HepG2 (cell line): ENCODE measurements at regions not wholly inside any gene's neighbourhood (a gene's known extent, or its start where the extent isn't known, plus 50 kb on each side); places are given as distances from the start of the nearest gene placed in this dataset.
A peak's percentile ranks its signal among the peaks of the same experiment; 100 is the strongest.

ENCODE experiments used
- AKAP8 ChIP-seq: sonication (generic); formaldehyde crosslinking; IDR thresholded peaks from 2 replicates; pipeline ENCODE4 v1.5.1; 2020; ENCODE audit warnings: mild to moderate bottlenecking, missing genetic modification reagents
- ASH2L ChIP-seq: fragments of 300-600, 200-600 bp; sonication (generic); IDR thresholded peaks from 2 replicates; pipeline ENCODE4 v1.7.0; 2017; ENCODE audit warnings: low read depth, mild to moderate bottlenecking, moderate library complexity, mixed read lengths, low read length; ENCODE audit not compliant: insufficient read length
- BCL6 ChIP-seq: IDR thresholded peaks from 2 replicates; pipeline ENCODE4 v1.6.1; 2016; ENCODE audit warnings: missing genetic modification reagents, missing compliant biosample characterization
- CEBPB ChIP-seq: IDR thresholded peaks from 2 replicates; pipeline ENCODE4 v1.6.1; 2011; ENCODE audit warnings: low read depth, low read length, improper control_type of control experiment, borderline replicate concordance
- FOXP1 ChIP-seq, 2 experiments: fragments of 450-650 bp in 1 of 2; IDR thresholded peaks; 2 replicates each; pipeline ENCODE4 v1.6.1; 2017 to 2018; ENCODE audit warnings: antibody characterized with exemption in 1 of 2
- HDAC1 ChIP-seq: sonication (generic); formaldehyde crosslinking; IDR thresholded peaks from 2 replicates; pipeline ENCODE4 v1.5.1; 2020; ENCODE audit warnings: mild to moderate bottlenecking, missing genetic modification reagents
- HMG20A ChIP-seq: IDR thresholded peaks from 2 replicates; pipeline ENCODE4 v1.6.1; 2016; ENCODE audit warnings: borderline replicate concordance
- HOMEZ ChIP-seq: IDR thresholded peaks from 2 replicates; pipeline ENCODE4 v1.6.1; 2016; ENCODE audit warnings: low read depth
- HOXA3 ChIP-seq: sonication (generic); formaldehyde crosslinking; IDR thresholded peaks from 2 replicates; pipeline ENCODE4 v1.5.0; 2020; ENCODE audit warnings: missing genetic modification reagents
- MIER3 ChIP-seq: IDR thresholded peaks from 2 replicates; pipeline ENCODE4 v1.6.1; 2016; ENCODE audit warnings: missing compliant biosample characterization, borderline replicate concordance
- NCOR1 ChIP-seq: fragments of 200-600 bp; sonication (generic); IDR thresholded peaks from 2 replicates; pipeline ENCODE4 v1.7.0; 2017; ENCODE audit warnings: antibody characterized with exemption, low read length, borderline replicate concordance
- PPARG ChIP-seq: conservative IDR thresholded peaks from 2 replicates; pipeline ENCODE4 v1.6.1; 2016; ENCODE audit warnings: missing biosample characterization, missing genetic modification reagents
- PRPF4 ChIP-seq: fragments of 200-400 bp; formaldehyde crosslinking; IDR thresholded peaks from 2 replicates; pipeline ENCODE4 v1.6.1; 2016; ENCODE audit warnings: low read length, low read depth; ENCODE audit not compliant: poor library complexity, severe bottlenecking
- RELA ChIP-seq: sonication (generic); formaldehyde crosslinking; IDR thresholded peaks from 2 replicates; pipeline ENCODE4 v1.4.0; 2020; ENCODE audit warnings: missing genetic modification reagents
- SAP130 ChIP-seq: IDR thresholded peaks from 2 replicates; pipeline ENCODE4 v1.6.1; 2016; ENCODE audit warnings: low read depth
- SP5 ChIP-seq: IDR thresholded peaks from 2 replicates; pipeline ENCODE4 v1.6.1; 2016; ENCODE audit warnings: low read depth, borderline replicate concordance
- SSRP1 ChIP-seq: IDR thresholded peaks from 2 replicates; pipeline ENCODE4 v1.6.1; 2016; ENCODE audit warnings: control low read depth
- TCF7 ChIP-seq: sonication (generic); IDR thresholded peaks from 2 replicates; pipeline ENCODE4 v1.6.1; 2016; ENCODE audit warnings: antibody characterized with exemption, low read depth
- ZNF644 ChIP-seq: IDR thresholded peaks from 2 replicates; pipeline ENCODE4 v1.6.1; 2016; ENCODE audit warnings: low read depth
- ZNF792 ChIP-seq: IDR thresholded peaks from 2 replicates; pipeline ENCODE4 v1.6.1; 2016
- ZSCAN25 ChIP-seq: sonication (generic); formaldehyde crosslinking; IDR thresholded peaks from 2 replicates; pipeline ENCODE4 v1.8.0; 2022; ENCODE audit warnings: mild to moderate bottlenecking, missing genetic modification reagents
- ZSCAN29 ChIP-seq: sonication (generic); formaldehyde crosslinking; conservative IDR thresholded peaks from 2 replicates; pipeline ENCODE4 v1.4.0; 2020; ENCODE audit warnings: mild to moderate bottlenecking, missing genetic modification reagents
- TF ChIP-seq, protein P1 (sequence below): IDR thresholded peaks from 2 replicates; pipeline ENCODE4 v1.4.0; 2020; ENCODE audit warnings: mild to moderate bottlenecking, missing genetic modification reagents
- TF ChIP-seq, protein P2 (sequence below): sonication (generic); formaldehyde crosslinking; IDR thresholded peaks from 2 replicates; pipeline ENCODE4 v1.4.0; 2020; ENCODE audit warnings: missing genetic modification reagents, borderline replicate concordance

DNA sequence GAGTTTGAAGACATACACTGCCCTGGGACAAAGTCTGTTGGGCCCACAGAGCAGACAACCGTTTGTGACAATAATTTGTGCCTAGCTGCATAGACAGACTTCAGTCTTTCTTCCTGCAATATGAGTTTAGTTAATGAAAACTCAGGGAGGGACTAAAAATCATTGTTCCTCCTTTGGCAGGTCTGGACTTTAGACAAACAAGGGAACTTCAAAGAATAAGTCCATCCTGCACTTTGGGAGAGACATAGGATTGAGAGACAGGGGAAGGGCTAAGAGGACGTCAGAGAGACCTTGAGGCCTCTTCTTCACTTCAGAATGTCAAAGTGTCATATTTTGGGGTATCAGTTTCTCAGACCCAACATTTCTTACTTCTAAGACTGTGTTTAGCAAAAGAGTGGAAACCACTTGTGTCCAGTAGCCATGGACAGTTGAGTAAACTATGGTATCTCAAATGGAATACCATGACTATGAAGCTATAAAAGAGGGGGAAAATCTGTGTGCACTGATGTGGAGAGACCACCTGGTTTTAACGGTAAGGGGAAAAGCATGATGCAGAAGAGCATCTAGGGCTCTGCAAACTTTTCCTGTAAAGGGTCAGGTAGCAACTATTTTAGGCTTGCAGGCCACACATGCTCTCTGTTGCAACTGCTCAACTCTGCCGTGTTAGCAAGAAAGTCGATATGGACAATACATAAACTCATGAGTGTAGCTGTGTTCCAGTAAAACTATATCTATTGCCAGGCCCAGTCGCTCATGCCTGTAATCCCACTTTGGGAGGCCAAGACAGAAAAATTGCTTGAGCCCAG lies 217.8 kb upstream of the SH3BP4 start (continued):
- TF ChIP-seq, protein P1, sequence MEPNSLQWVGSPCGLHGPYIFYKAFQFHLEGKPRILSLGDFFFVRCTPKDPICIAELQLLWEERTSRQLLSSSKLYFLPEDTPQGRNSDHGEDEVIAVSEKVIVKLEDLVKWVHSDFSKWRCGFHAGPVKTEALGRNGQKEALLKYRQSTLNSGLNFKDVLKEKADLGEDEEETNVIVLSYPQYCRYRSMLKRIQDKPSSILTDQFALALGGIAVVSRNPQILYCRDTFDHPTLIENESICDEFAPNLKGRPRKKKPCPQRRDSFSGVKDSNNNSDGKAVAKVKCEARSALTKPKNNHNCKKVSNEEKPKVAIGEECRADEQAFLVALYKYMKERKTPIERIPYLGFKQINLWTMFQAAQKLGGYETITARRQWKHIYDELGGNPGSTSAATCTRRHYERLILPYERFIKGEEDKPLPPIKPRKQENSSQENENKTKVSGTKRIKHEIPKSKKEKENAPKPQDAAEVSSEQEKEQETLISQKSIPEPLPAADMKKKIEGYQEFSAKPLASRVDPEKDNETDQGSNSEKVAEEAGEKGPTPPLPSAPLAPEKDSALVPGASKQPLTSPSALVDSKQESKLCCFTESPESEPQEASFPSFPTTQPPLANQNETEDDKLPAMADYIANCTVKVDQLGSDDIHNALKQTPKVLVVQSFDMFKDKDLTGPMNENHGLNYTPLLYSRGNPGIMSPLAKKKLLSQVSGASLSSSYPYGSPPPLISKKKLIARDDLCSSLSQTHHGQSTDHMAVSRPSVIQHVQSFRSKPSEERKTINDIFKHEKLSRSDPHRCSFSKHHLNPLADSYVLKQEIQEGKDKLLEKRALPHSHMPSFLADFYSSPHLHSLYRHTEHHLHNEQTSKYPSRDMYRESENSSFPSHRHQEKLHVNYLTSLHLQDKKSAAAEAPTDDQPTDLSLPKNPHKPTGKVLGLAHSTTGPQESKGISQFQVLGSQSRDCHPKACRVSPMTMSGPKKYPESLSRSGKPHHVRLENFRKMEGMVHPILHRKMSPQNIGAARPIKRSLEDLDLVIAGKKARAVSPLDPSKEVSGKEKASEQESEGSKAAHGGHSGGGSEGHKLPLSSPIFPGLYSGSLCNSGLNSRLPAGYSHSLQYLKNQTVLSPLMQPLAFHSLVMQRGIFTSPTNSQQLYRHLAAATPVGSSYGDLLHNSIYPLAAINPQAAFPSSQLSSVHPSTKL (CRISPR knock-in tag), result peak; percentile 81
- no peak for TF ChIP-seq PRPF4
- TF ChIP-seq ZNF792 (CRISPR knock-in tag), result peak; percentile 65; the same call in 1 of the 2 replicates
- TF ChIP-seq PPARG (CRISPR knock-in tag), result 0 out of 2 replicates have a peak, but pooled peaks have one; percentile 23
- 0 out of 2 replicates have a peak, but pooled peaks have one; percentile 42 for TF ChIP-seq SSRP1 (CRISPR knock-in tag)
- TF ChIP-seq BCL6 (CRISPR knock-in tag), result peak; percentile 60
- TF ChIP-seq TCF7, result peak; percentile 81
- no peak for TF ChIP-seq ZSCAN25 (CRISPR knock-in tag)
- TF ChIP-seq RELA (CRISPR knock-in tag), result no peak
- TF ChIP-seq ASH2L, result peak; percentile 45
- no peak for TF ChIP-seq AKAP8 (CRISPR knock-in tag)
- peak; percentile 54 for TF ChIP-seq HDAC1 (CRISPR knock-in tag)
- TF ChIP-seq NCOR1, result peak; percentile 53; the same call in 1 of the 2 replicates
- peak; percentile 48; the same call in 1 of the 2 replicates for TF ChIP-seq SP5 (CRISPR knock-in tag)
- peak; percentile 97 for TF ChIP-seq ZSCAN29 (CRISPR knock-in tag)
- TF ChIP-seq FOXP1 (IDR thresholded peaks at IDR 0.05), result no peak
- 0 out of 2 replicates have a peak, but pooled peaks have one; percentile 8 for TF ChIP-seq FOXP1 (CRISPR knock-in tag; IDR thresholded peaks at IDR 0.05)
- TF ChIP-seq, protein P2, sequence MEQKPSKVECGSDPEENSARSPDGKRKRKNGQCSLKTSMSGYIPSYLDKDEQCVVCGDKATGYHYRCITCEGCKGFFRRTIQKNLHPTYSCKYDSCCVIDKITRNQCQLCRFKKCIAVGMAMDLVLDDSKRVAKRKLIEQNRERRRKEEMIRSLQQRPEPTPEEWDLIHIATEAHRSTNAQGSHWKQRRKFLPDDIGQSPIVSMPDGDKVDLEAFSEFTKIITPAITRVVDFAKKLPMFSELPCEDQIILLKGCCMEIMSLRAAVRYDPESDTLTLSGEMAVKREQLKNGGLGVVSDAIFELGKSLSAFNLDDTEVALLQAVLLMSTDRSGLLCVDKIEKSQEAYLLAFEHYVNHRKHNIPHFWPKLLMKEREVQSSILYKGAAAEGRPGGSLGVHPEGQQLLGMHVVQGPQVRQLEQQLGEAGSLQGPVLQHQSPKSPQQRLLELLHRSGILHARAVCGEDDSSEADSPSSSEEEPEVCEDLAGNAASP (CRISPR knock-in tag), result peak; percentile 51; the same call in 1 of the 2 replicates
- TF ChIP-seq HMG20A (CRISPR knock-in tag), result peak; percentile 64; the same call in 1 of the 2 replicates
- peak; percentile 71; the same call in 1 of the 2 replicates for TF ChIP-seq ZNF644
- peak; percentile 17; the same call in 1 of the 2 replicates for TF ChIP-seq SAP130 (CRISPR knock-in tag)
- peak; percentile 53; the same call in 1 of the 2 replicates for TF ChIP-seq HOMEZ (CRISPR knock-in tag)
- TF ChIP-seq HOXA3, result peak; percentile 26; the same call in 1 of the 2 replicates
- TF ChIP-seq MIER3 (CRISPR knock-in tag), result peak; percentile 41; the same call in 1 of the 2 replicates
- TF ChIP-seq CEBPB, result peak; percentile 32; the same call in 1 of the 2 replicates
